Spleen (tissue), 7 donors: ENCODE measurements at regions not wholly inside any gene's neighbourhood (a gene's known extent, or its start where the extent isn't known, plus 50 kb on each side); places are given as distances from the start of the nearest gene placed in this dataset.

Experiments used
- POLR2A ChIP-seq, 3 donors: fragments of 450-650 bp; IDR thresholded peaks; one replicate each; pipeline ENCODE4 v1.5.1; 2017; ENCODE audit warnings: antibody characterized with exemption in 3 of 3, mild to moderate bottlenecking in 1 of 3
- POLR2AphosphoS5 ChIP-seq, 3 donors: sonication (generic); formaldehyde crosslinking; IDR thresholded peaks; one replicate each; pipeline ENCODE4 v1.5.1; 2017; ENCODE audit warnings: antibody characterized with exemption in 3 of 3
- TF ChIP-seq, protein P1 (sequence below), 11 experiments: fragments of 200-600 bp in 7 of 11; fragments of 450-650 bp in 4 of 11; sonication (generic) in 4 of 11; IDR thresholded peaks in 8 of 11; conservative IDR thresholded peaks in 3 of 11; 1 replicate in 7 of 11; 2 replicates in 4 of 11; pipeline versions ENCODE4 v1.4.0 to v1.8.0; 2016 to 2021; ENCODE audit warnings: antibody characterized with exemption in 11 of 11, inconsistent platforms in 4 of 11, mild to moderate bottlenecking in 1 of 11
- donor health status: DM: no; HTN: no; CAD: no; lungs with moderate emphysema.
- donor health status: DM: no; HTN: no; CAD: no.
- donor health status: DM: no; HTN: no; CAD: no.

DNA sequence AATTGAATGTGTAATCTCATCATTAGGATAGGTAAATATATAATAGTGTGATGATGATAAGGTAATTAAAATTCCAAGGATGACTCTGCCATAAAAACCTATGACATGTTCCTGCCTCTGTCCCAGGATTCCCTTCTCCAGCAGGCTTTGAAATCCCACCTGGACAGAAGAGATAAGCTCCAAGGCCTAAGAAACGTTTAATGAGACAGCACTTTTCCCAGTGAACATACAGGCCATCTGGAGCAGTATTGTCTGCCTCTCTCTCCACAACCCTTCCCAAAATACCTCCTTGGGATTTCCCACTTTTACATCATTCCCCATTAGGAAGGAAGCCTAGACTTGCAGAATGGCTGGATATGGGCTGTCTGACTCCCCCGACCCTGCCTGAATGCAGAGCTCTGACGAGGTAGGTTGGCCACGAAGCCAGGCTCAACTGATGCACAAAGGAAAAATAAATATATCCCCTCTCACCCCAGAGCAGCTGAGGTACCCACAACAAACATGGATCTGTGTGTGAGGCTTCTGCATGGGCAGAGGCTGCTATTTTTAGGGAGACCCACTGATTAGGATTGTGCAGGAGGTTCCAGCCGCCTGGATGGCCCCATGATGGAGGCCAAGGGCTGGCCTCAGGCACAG, 71.0 kb downstream of the TMPRSS5 start:
- TF ChIP-seq, protein P1, sequence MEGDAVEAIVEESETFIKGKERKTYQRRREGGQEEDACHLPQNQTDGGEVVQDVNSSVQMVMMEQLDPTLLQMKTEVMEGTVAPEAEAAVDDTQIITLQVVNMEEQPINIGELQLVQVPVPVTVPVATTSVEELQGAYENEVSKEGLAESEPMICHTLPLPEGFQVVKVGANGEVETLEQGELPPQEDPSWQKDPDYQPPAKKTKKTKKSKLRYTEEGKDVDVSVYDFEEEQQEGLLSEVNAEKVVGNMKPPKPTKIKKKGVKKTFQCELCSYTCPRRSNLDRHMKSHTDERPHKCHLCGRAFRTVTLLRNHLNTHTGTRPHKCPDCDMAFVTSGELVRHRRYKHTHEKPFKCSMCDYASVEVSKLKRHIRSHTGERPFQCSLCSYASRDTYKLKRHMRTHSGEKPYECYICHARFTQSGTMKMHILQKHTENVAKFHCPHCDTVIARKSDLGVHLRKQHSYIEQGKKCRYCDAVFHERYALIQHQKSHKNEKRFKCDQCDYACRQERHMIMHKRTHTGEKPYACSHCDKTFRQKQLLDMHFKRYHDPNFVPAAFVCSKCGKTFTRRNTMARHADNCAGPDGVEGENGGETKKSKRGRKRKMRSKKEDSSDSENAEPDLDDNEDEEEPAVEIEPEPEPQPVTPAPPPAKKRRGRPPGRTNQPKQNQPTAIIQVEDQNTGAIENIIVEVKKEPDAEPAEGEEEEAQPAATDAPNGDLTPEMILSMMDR (IDR thresholded peaks at IDR 0.05 in 8 of 11, conservative IDR thresholded peaks at IDR 0.05 in 3 of 11), result no peak
- no peak for TF ChIP-seq POLR2A (IDR thresholded peaks at IDR 0.05)
- no peak for TF ChIP-seq POLR2AphosphoS5 (IDR thresholded peaks at IDR 0.05)
